Subcutaneous abdominal adipose tissue (tissue), 5 donors: ENCODE measurements at regions not wholly inside any gene's neighbourhood (a gene's known extent, or its start where the extent isn't known, plus 50 kb on each side); places are given as distances from the start of the nearest gene placed in this dataset.
"Not testable (repeated sequence)": the region's sequence is repeated elsewhere in the genome, so short reads cannot be mapped to it uniquely, and the experiment has no call there.

Experiments used
- H3K27ac ChIP-seq: one replicate; pipeline ENCODE4 v1.7.0; 2013; ENCODE audit warnings: low read depth, mild to moderate bottlenecking, inconsistent platforms, low read length, moderate library complexity
- H3K27me3 ChIP-seq, 5 donors: one replicate each; pipeline ENCODE4 v1.7.0; 2013; ENCODE audit warnings: low read length in 5 of 5, inconsistent platforms in 1 of 5; ENCODE audit not compliant: control insufficient read depth in 5 of 5, insufficient read depth in 4 of 5
- H3K36me3 ChIP-seq, 5 donors: one replicate each; pipeline ENCODE4 v1.7.0; 2013; ENCODE audit warnings: low read length in 5 of 5; ENCODE audit not compliant: control insufficient read depth in 5 of 5, insufficient read depth in 5 of 5
- H3K4me1 ChIP-seq, 5 donors: one replicate each; pipeline ENCODE4 v1.7.0; 2013; ENCODE audit warnings: low read length in 5 of 5, mild to moderate bottlenecking in 3 of 5, moderate library complexity in 1 of 5; ENCODE audit not compliant: control insufficient read depth in 5 of 5, insufficient read depth in 5 of 5
- H3K4me3 ChIP-seq, 5 donors: one replicate each; pipeline ENCODE4 v1.7.0; 2013; ENCODE audit warnings: low read length in 5 of 5, low read depth in 1 of 5
- H3K9ac ChIP-seq, 5 donors: one replicate each; pipeline ENCODE4 v1.7.0; 2013; ENCODE audit warnings: low read length in 5 of 5, mild to moderate bottlenecking in 4 of 5, moderate library complexity in 3 of 5
- H3K9me3 ChIP-seq, 5 donors: one replicate each; pipeline ENCODE4 v1.7.0; 2013; ENCODE audit warnings: low read length in 5 of 5; ENCODE audit not compliant: control insufficient read depth in 5 of 5
- donor health status: healthy.
- donor health status: healthy.
- donor health status: healthy.
- donor health status: healthy.
- donor health status: healthy.

DNA sequence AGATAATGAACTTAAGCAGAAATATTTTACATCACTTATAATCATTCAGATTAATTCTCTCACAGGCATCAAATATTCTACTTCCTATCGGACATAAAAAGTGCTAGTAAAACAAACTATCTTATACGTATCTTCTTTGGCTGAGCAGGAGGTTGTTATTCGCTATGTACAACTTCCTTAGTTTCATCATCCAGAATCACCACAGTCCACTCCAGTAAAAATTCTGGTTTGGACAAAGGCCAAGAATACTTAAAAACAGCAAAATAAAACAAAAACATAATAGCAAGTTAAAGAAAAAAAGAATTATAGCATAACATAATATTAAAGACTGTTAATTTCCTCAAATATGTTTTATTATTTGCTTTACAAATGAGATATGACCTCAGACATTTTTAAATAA, 1077.1 kb upstream of the CELF4 start:
- Histone ChIP-seq H3K9ac (no peak overlapping the region), H3K4me1 (no peaks in the 10 kb centered on the region), H3K27me3 (no peaks in the 10 kb centered on the region), H3K27ac (no peak overlapping the region), H3K9me3 (peaks cover 0 to 15% (median 8%) of the 10 kb centered on the region in 5 donors), H3K4me3 (no peak overlapping the region), H3K36me3 (no peaks in the 10 kb centered on the region)

DNA sequence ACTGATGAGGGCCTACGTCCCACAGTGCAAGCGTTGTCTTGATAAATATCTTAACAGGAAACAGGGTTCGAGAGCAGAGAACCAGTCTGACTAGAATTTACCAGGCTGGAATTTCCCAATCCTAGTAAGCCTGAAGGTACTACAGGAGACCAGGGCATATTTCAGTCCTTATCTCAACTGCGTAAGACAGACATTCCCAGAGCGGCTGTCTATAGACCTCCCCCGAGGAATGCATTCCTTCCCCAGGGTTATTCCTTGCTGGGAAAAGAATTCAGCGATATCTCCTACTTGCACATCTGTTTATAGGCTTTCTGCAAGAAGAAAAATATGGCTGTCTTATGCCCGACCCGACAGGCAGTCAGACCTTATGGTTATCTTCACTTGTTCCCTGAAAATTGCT, 1074.1 kb upstream of the CELF4 start:
- H3K36me3 ChIP-seq, H3K4me3 ChIP-seq, H3K4me1 ChIP-seq, H3K9ac ChIP-seq, H3K27me3 ChIP-seq, H3K27ac ChIP-seq: not testable (repeated sequence)
- H3K9me3 ChIP-seq: peaks cover 0 to 15% (median 8%) of the 10 kb centered on the region in 5 donors

DNA sequence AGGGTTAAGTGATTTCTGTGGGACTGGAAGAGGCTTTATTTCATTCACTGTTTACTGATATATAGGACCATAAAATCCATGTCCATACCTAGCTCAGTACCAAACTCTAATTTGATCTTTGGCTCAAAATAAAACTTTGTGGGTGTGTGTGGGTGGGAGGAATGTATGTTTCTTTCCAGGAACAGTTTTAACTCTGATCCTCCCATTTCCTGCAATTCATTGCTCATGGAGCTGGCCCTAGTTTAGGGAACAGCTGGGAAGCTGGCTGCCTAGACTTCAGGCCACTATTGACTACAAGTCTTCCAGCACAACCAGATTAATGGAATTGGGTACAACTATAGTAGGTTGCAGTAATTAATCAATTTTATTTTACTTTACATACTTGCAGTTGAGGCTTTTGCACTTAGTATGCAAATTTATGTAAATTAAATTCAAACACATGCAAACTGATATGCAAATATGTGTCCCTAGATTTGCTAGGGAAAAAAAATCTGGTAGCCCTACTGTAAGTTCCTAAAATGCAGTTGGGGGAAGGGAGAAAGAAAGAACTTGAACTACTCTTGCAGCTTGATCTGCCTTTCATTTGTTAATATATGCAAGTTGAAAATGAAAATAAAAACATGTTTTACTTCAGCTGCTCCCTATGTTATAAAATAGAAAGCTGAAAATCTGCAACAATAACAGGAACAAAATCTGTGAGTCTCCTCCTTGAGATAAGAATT, 1070.3 kb upstream of the CELF4 start:
- Histone ChIP-seq H3K9ac (no peak overlapping the region), H3K27ac (no peak overlapping the region), H3K4me3 (no peak overlapping the region), H3K4me1 (no peaks in the 10 kb centered on the region), H3K9me3 (peaks cover 0 to 15% (median 8%) of the 10 kb centered on the region in 5 donors), H3K27me3 (no peaks in the 10 kb centered on the region), H3K36me3 (no peaks in the 10 kb centered on the region)

DNA sequence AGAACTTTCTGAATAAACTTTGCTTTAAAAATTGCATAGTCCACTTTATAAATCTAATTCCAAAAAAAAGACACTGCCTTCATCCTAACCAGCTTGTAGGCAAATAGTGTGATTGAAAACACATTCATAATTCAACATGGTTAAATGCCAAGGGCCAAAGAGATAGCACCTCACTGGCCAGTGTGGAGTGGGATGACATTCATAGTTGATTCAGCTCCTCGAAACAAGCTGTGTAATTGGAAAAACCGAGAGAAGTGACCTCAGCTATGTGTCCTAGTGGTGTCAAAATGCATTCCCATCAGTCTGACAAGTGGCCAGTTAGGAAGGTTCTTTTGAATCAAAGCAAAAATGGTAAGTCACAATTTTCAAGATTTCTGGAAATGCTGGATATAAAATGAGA, 1068.5 kb upstream of the CELF4 start:
- peaks cover 0 to 8% (median 3%) of the 10 kb centered on the region in 5 donors for H3K9me3 ChIP-seq
- H3K27me3 ChIP-seq: no peaks in the 10 kb centered on the region
- no peaks in the 10 kb centered on the region for H3K36me3 ChIP-seq
- H3K27ac ChIP-seq: no peak overlapping the region
- no peak overlapping the region for H3K4me3 ChIP-seq
- H3K4me1 ChIP-seq: no peaks in the 10 kb centered on the region
- H3K9ac ChIP-seq: no peak overlapping the region

DNA sequence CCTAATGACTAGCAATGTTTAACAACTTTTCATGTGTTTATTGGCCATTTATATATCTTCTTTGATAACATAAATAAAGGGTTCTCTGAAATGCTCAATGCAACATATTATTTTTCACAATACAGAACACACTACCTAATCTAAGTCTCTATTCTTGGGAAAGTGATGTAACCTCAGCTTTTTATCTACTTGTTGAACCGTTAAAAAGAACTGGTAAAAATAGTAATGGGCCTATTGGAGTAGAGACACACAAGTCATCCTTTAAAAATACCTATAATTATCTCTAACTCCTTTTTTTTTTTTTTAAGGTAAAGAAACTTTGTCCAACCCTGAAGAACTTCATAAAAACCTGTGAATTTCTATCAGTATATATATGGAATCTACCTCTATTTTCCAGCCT, 1067.7 kb upstream of the CELF4 start:
- no peaks in the 10 kb centered on the region for H3K36me3 ChIP-seq
- H3K27me3 ChIP-seq: no peaks in the 10 kb centered on the region
- H3K27ac ChIP-seq: no peak overlapping the region
- no peak overlapping the region for H3K9ac ChIP-seq
- no peak overlapping the region for H3K4me3 ChIP-seq
- peaks cover 0 to 4% (median 0%) of the 10 kb centered on the region in 5 donors for H3K9me3 ChIP-seq
- no peaks in the 10 kb centered on the region for H3K4me1 ChIP-seq

DNA sequence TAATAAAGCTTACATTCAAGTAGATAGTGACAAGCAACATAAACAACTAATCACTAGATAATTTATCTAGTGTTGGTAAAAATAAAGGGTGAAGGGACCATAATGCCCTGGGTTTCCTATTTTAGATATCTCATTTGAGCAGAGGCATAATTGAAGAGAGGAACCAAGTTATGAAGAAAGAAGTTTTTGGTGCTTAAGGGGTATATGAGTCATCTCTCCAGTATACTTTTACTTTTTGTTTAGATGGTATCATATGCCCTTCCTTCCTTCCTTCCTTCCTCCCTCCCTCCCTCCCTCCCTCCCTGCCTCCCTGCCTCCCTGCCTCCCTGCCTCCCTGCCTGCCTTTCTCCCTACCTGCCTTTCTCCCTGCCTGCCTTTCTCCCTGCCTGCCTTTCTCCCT, 1053.5 kb upstream of the CELF4 start:
- no peak overlapping the region for H3K9ac ChIP-seq
- no peaks in the 10 kb centered on the region for H3K27me3 ChIP-seq
- no peaks in the 10 kb centered on the region for H3K36me3 ChIP-seq
- no peaks in the 10 kb centered on the region for H3K4me1 ChIP-seq
- no peak overlapping the region for H3K4me3 ChIP-seq
- no peaks in the 10 kb centered on the region for H3K9me3 ChIP-seq
- H3K27ac ChIP-seq: no peak overlapping the region

DNA sequence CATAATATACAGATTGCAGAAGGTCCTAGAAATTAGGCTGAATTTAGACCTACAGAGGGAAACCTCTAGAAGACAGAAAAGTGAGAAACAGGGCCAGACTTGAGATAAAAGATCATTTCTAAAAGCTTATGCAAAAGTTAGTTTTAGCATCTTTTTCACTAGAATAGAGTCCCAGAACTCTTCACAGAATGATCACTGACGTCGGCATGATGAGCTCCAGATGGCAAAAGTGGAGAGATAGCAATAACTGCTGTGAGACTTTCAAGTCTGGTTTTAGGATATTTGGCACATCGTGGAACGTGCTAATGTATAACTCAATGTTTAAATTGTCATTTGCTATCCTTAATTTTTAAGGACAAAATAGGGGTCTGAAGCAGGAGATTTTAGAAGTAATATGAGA, 1050.7 kb upstream of the CELF4 start:
- H3K4me1 ChIP-seq: no peaks in the 10 kb centered on the region
- H3K9ac ChIP-seq: no peak overlapping the region
- H3K9me3 ChIP-seq: no peaks in the 10 kb centered on the region
- H3K4me3 ChIP-seq: no peak overlapping the region
- H3K27me3 ChIP-seq: no peaks in the 10 kb centered on the region
- no peak overlapping the region for H3K27ac ChIP-seq
- no peaks in the 10 kb centered on the region for H3K36me3 ChIP-seq

DNA sequence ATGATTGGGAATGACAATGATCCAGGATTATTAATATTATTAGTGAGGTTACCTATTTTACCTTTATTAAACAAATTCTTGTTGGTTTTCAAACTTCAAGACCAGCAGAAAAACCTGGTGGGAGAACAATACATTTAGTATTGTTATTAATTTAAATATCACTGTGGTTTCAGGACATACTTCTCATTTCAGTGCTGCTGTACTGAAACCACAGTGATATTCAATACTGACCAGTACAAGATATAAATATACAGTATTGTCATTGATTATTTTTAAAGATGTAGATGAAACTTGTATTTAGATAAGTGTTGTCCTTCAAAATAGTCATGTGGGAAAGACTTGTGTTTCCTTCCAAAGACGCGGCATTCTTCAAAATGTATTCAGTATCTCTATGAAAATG, 1047.3 kb upstream of the CELF4 start:
- no peaks in the 10 kb centered on the region for H3K27me3 ChIP-seq
- H3K27ac ChIP-seq: no peak overlapping the region
- H3K4me3 ChIP-seq: no peak overlapping the region
- no peaks in the 10 kb centered on the region for H3K36me3 ChIP-seq
- H3K4me1 ChIP-seq: no peaks in the 10 kb centered on the region
- no peaks in the 10 kb centered on the region for H3K9me3 ChIP-seq
- H3K9ac ChIP-seq: no peak overlapping the region

DNA sequence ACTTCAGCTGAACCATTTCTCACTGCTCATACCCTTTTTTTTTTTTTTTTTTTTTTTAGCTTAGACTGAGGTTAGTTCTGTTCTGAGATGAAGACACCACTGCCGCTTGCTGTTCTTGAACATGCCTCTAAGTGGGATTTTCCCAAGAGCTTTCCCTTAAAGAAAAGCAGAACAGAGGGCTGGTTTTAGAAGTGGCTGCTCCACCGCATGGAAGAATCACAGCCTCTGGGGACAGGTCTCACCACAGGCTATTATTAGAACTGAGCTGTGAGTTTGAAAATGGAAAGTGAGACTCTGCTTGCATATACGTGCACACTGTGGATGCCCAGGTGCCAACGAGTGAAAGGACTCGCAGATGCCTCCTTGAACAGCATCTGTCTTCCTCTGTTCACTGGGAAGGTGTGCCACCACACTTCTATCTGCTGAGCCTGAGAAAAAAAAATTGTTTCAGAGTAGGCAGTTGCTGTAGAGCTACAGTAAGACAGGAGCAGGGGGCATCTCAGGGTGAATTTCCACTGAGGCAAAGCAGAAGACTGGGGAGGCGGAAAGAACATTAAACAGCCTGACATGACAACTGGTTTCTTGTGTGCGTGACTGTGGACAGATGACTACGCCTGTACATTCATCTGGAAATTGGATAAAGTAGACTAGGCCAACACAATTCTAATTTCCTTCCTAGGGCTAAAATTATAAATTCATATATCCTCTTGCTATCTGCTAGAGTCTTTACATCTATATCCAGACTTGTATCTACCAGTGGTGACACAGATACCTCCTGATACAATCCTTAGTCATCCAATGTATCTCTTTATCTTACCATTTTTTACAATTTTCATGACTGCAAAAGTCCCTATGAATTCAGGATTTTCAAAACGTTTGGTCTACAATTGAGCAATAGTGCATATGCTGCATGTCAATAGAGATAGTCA, 1045.7 kb upstream of the CELF4 start:
- H3K27ac ChIP-seq: no peak overlapping the region
- no peak overlapping the region for H3K9ac ChIP-seq
- no peaks in the 10 kb centered on the region for H3K36me3 ChIP-seq
- no peaks in the 10 kb centered on the region for H3K4me1 ChIP-seq
- H3K4me3 ChIP-seq: no peak overlapping the region
- no peaks in the 10 kb centered on the region for H3K9me3 ChIP-seq
- H3K27me3 ChIP-seq: no peaks in the 10 kb centered on the region

DNA sequence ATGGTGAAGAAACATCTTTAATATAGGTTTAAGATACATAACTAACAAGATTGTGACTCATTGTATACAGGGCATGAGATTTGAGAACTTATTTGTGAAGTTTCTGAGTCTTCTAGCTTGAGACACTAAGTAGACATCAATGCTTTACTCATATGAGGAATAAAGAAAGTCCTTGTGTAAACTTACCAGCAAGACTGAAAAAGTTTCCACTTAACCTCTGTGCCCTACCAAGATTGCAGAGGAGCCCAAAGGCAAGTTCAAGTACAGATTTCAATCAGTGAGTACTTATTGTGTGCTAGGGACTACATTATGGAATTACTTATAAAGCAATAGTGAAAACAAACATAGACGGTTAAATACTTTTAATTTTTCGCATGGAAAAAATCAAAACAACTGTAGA, 1041.2 kb upstream of the CELF4 start:
- Histone ChIP-seq H3K9me3 (no peaks in the 10 kb centered on the region), H3K27ac (no peak overlapping the region), H3K27me3 (no peaks in the 10 kb centered on the region), H3K4me3 (no peak overlapping the region), H3K36me3 (no peaks in the 10 kb centered on the region), H3K9ac (no peak overlapping the region), H3K4me1 (no peaks in the 10 kb centered on the region)
